Activated effector memory CD4-positive, alpha-beta T cell treated with Interleukin-2 at 50 U/mL for 16 hours (primary cell): ENCODE measurements at regions not wholly inside any gene's neighbourhood (a gene's known extent, or its start where the extent isn't known, plus 50 kb on each side); places are given as distances from the start of the nearest gene placed in this dataset.
"Not testable (repeated sequence)": the region's sequence is repeated elsewhere in the genome, so short reads cannot be mapped to it uniquely, and the experiment has no call there.

Source experiments
- DNase-seq: peaks from one replicate; pipeline ENCODE4 v3.0.0-alpha.2; 2020

- no peak for DNase-seq
Measured at GRCh38 chr11:34001557-34002064, 49.9 kb upstream of the CAPRIN1 start.

DNA sequence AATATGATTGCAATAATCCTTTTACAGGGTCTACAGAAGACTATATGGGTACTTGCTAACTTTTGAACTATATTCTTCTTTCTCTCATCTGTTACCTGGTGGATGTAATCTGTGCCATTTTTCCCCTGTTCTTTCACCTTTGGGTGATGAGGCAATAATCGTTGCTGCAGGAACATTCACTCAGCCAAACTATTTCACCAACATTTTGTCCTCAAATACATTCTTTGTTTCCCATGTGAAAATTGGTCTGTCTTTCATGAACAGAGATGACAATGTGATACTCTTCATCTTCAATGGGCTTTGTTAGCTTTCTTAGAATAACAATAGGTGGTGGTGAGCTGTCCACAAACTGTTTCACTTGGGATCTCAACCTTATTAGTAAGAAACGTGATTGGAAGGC lies 52.1 kb upstream of the CAPRIN1 start:
- no peak for DNase-seq

DNA sequence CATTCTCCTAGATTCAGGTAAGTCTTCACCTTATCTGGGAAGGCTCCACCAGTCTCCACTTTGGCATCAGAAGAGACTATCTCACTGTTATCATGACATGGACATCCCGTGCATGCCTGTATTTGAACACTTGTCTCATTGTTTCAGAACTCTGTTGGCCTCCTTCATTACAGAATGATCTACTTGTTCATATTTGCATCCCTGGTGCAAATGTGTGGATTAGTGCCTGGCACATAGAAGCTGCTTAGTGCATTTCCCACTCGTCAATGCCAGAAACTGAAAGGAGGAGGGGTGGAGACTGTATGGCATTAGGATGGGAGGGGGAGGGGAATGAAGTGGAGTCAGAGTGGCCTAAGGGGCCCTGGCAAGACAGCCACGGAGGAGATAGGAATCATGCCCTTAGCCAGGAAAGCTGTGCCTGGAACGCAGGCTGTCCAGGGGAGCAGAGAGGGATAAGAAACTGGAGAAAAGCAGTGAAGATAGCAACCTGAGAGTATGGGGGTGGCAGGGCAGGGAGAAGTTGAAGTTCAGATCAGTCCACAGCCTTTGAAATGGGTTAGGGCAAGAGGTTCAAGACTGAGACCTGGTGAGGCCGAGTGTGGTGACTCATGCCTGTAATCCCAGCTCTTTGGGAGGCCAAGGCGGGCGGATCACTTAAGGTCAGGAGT lies 53.8 kb upstream of the CAPRIN1 start:
- DNase-seq = no peak

GRCh38 chr11:33996498-33997454 lies 54.8 kb upstream of the CAPRIN1 start:
- DNase-seq = peak; percentile 57

- DNase-seq = no peak
Measured at GRCh38 chr11:33994937-33995336, 56.6 kb upstream of the CAPRIN1 start.

DNA sequence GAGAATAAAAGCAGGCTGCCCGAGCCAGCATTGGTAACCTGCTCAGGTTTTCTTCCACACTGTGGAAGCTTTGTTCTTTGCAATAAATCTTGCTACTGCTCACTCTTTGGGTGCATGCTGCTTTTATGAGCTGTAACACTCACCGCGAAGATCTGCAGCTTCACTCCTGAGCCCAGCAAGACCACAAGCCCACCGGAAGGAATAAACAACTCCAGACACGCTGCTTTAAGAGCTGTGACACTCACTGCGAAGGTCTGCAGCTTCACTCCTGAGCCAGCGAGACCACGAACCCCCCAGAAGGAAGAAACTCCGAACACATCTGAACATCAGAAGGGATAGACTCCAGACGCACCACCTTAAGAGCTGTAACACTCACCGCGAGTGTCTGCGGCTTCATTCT lies 60.4 kb upstream of the CAPRIN1 start:
- not testable (repeated sequence) for DNase-seq

DNA sequence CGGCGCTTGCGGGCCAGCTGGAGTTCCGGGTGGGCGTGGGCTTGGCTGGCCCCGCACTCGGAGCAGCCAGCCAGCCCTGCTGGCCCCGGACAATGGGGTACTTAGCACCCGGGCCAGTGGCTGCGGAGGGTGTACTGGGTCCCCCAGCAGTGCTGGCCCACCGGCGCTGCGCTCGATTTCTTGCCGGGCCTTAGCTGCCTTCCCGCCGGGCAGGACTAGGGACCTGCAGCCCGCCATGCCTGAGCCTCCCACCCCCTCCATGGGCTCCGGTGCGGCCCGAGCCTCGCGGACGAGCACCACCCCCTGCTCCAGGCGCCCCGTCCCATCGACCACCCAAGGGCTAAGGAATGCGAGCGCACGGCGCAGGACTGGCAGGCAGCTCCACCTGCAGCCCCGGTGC lies 61.4 kb upstream of the CAPRIN1 start:
- DNase-seq = not testable (repeated sequence)

GRCh38 chr11:33989461-33989860 lies 62.1 kb upstream of the CAPRIN1 start:
- no peak for DNase-seq

DNA sequence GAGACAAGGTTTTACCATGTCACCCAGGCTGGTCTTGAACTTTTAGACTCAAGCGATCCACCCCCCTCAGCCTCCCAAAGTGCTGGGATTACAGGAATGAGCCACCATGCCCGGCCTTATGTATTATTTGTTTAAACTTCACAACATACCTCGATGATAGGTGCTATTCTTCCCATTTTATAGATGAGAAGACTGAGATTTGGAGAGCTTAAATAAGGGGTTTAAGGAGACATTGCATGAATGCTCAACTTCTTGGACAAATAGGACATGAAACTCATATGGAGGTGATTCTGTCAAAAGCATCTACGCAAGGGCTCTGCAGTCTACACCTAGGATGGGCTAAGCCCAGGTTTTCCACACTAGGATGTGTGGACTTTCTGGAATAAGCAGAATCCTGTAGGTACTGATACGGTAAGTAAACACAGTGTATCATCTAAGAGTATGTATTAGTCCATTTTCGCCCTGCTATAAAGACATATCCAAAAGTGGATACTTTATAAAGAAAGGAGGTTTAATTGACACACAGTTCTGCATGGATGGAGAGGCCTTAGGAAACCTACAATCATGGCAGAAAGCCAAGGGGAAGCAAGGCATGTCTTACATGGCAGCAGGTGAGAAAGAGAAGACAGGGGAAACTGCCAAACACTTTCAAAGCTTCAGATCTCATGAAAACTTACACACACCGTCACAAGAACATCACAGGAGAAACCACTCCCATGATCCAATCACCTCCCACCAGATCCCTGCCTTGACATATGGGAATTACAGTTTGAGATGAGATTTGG lies 62.8 kb upstream of the CAPRIN1 start:
- no peak for DNase-seq

GRCh38 chr11:33987975-33988580 lies 63.5 kb upstream of the CAPRIN1 start:
- peak; percentile 30 for DNase-seq

DNA sequence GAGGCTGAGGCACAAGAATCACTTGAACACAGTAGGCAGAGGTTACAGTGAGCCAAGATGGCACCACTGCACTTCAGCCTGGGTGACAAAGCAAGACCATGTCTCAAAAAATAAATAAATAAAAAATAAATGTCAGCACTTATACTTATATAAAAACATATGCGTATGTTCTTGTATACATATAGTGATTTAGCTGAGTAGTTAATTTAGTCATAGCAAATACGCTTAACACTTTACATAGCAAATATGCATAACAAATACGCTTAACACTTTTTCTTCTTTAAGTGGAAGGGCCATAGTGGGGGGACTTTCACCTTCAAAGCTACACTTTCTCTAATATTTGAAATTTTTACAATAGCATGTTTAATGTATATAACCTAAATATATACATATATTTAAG lies 64.0 kb upstream of the CAPRIN1 start:
- DNase-seq = no peak

DNA sequence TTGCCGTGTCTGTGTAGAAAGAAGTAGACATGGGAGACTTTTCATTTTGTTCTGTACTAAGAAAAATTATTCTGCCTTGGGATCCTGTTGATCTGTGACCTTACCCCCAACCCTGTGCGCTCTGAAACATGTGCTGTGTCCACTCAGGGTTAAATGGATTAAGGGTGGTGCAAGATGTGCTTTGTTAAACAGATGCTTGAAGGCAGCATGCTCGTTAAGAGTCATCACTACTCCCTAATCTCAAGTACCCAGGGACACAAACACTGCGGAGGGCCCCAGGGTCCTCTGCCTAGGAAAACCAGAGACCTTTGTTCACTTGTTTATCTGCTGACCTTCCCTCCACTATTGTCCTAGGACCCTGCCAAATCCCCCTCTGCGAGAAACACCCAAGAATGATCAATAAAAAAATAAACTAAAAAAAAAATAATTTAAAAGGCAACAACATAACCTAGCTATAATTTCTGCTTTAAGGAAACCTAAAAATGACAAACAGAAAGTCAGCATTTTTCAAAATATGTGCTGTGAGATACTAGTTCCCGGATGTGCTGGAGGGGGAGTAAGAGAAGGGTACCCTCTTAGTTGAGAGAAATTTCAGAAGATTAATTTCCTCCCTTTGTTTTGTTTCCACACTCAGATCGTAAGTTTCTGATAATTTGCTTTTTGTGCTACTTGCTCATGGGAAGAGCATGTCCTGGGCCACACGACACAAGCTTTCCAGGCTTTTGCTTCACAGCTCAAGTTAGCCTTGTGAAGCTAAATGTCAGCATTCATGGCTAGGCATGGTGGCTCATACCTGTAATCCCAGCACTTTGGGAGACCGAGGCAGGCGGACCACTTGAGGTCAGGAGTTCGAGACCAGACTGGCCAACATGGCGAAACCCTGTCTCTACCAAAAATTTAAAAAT lies 64.7 kb upstream of the CAPRIN1 start:
- DNase-seq = not testable (repeated sequence)

- DNase-seq = no peak
Measured at GRCh38 chr11:33984682-33985389, 66.7 kb upstream of the CAPRIN1 start.

DNA sequence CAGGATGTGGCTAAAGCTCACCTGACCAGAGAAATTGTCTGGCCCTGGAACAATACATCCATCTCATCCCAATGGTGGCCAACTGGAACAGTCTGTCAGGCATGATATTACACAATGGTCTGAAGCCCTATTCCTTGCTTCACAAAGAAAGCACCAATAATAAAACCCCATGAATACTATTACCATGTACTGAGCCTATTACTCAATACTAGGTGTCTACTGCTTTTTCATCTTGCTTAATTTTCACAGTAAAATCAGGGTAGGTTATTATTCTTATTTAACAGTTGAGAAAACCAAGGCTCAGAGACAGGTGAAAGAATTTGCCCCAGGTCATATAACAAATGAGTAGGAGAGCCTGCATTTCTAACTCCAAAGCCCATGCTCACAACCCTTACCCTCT lies 68.9 kb upstream of the CAPRIN1 start:
- DNase-seq = no peak

DNA sequence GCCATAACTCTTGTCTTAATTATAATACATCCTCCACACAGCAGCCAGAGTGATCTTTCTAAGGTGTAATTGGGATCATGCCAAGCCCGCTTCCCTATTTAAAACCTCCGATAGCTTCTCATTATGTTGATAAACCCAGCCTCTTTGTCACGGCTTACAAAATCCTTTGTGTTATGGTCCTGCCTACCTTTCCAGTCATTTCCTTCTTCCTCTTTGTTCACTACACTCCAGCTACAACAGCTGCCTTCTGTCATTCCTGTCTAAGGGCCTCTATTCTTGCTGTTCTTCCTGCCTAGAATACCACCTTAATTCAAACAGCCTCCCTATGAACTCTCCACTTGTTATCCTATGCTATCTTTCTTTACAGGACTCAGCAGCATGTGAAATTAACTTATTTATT lies 70.6 kb upstream of the CAPRIN1 start:
- DNase-seq = no peak

DNA sequence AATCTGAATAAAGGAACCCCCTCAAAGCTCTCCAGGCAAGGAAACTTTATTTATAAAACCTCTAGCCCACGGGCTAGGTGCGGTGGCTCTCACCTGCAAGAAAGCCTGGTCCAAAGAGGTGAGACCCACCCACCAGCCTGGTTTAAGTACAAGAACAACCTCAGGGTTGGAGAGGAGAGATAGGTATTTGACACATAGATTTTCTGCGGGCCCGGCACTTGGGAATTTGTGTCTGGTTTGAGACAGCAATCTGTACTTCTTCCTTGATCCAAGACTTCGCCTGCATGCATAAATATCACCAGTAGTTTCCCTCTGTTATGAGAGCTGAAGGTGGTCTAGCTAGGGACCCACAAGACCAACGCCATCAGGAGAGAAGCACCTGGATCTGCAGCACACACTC lies 73.2 kb upstream of the CAPRIN1 start:
- DNase-seq = no peak

DNA sequence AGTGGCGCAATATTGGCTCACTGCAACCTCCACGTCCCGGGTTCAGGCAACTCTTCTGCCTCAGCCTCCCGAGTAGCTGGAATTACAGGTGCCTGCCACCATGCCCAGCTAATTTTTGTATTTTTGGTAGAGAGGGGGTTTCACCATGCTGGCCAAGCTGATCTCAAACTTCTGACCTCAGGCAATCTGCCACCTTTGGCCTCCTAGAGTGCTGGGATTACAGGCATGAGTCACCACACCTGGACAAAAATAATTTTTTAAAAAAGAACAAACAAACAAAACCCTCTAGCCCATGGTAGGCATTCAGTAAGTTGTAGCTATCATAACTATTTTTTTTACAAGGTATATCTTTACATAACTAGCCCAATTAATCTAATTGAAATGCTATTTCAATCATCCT lies 73.9 kb upstream of the CAPRIN1 start:
- no peak for DNase-seq

DNA sequence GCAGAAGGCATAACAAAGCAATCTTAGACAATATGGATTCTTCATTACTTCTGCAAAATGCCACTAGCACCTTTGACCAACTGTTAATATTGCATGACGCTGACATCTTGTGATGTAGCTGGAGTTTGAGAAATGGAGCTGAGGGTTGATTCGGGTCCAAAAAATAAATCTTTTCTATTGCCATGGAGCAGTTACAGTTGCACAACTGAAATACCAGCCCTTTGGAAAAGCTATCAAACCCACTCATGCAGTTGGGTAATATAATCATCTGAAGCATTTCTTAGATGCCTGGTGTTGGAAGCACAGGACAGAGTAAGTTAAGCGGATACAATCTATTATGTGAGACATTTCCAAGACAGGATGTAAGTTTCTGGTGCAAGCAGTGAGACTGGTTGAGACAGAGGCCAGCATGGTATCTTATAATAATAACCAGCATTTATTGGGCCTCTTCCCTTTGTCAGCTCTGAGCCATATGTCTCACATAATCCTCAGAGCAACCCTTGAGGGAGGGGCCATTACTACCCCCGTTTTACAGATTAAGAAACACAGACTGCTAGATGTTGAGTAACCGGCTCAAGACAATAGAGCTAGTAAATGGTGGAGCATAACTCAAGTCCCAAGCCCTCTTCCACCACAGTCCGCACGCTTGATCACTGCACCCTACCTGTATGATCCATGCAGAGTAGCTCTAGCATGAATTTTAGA lies 74.9 kb upstream of the CAPRIN1 start:
- DNase-seq = no peak

DNA sequence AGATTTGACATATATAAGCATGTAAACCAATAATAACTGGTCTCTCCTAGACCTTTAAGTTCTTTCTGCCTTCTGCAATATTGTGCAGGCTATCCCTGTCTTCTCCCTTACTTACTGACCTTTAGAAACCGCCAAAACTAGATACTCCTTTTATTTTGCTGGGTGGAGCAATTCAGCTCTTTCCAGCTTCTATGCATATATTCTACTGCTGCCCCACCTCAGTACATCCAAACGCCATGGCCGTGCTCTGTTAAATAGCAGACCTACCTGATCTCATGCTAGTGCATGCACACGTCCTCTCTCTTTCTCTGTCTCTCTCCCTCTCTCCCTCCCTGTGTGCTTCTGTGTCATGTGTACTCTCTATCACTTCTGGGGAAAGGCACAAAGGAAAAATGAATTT lies 76.7 kb upstream of the CAPRIN1 start:
- DNase-seq = no peak

GRCh38 chr11:33971530-33971929 lies 79.7 kb upstream of the LMO2 start:
- DNase-seq = not testable (repeated sequence)
